HG02610 (cell line): ENCODE measurements at regions not wholly inside any gene's neighbourhood (a gene's known extent, or its start where the extent isn't known, plus 50 kb on each side); places are given as distances from the start of the nearest gene placed in this dataset.

Source experiments
- ATAC-seq: cut with Tn5 transposase; IDR thresholded peaks from one replicate; pipeline ENCODE4 v1.9.1; 2021; ENCODE audit warnings: mild to moderate bottlenecking, moderate library complexity; ENCODE audit not compliant: unreplicated experiment

DNA sequence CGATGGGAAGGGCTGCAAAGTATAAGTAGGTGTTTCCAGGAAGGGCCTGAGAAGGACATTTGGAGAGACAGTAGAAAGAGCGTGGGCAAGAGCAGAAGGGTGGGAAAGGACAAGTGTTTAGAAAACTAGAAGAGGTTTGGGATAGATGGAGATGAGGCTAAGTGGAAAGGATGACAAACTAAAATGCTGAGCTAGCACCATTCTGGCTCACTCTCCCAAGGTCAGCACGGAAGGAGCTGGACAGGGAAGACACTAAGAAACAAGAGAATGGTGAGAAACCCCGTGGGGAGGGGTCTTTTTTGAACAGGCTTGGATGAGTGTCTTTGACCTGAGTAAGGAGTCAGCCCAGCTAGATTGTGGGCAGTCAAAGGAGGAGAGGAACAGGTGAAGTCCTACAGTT is 286.0 kb downstream of the CDK5RAP2 start:
- no peak for ATAC-seq

DNA sequence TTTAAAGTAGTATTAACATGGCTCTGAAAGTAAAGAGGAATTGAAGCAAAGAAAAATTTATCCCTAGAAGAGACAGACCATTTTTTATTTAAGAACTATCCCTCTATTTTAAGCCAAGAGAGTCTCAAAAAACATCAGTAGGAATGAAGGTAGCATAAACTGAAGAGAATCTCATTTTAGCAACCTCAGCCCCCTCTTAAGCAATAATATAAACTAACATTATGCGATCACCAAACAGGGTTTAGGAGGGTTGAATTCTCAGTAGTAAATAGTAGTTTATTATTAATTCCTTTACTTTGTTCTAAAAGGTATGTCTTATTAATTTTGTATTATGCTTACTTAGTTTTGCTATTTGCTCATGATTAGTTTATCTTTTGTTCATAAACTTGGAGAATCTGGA is 287.4 kb downstream of the CDK5RAP2 start:
- no peak for ATAC-seq

- no peak for ATAC-seq
These were observed 288.9 kb downstream of the CDK5RAP2 start for GRCh38 chr9:120291050-120291449.

DNA sequence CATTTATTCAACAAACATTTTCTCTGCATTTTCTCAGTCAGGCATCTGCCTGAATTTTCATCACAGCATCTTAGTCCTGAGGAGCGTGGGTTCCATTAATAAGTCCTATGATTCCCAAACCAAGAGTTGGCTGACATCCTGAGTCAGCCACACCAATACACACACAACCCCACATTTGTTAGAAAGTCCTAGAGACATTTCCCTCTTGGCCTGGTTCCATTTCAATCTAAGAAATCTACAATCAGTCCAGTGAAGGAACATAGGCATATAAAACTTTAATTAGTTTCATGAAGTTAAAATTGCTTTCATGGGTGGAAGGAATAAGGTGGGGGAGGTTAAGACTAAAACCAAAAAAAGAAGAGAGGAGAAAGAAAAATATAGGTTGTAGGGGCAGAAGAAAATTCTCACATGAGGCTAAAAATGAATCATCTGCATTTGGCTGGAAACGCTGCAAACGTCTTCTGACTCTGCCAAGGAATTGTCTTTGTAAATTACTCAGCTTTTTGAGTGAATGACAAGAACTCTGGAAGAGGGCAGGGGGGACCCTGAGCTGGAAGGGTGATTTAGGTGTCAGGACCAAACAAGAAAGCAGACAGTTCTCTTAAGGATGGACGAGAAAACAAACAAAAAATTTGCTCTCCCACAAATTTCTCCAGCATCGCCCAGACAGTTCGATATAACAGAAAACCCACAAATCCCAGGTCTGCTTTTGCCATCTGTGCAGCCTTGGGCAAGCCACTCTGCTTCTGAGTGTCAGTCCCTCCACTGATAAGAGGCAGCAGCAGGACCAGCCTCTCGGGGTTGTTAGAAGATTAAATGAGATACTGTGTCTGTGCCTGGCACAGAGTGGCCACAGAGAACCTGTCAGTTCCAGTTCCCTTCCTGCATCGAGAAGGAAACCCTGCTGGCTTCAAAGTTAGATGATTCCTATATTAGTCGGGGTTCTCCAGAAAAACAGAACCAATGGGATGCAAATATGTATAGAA is 289.7 kb downstream of the CDK5RAP2 start:
- ATAC-seq, result no peak

DNA sequence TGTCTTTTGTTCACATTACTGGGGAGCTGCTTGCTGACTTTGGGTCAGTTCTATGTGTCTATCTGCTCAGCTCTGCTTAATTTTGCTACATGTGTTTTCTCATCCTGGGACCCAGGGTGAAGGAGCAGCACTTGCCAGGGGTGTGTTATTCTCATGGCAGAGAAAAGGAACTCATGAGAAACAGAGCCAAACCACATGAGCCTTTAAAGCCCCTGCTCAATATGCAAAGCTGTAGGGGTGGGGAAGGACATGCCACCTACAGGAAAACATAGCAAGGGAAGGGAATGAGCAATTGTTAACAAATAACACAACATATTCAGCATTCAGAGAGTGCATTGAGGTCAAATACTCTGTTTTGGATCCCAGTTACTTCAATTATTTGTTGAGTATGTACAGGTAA is 290.9 kb downstream of the CDK5RAP2 start:
- ATAC-seq, result no peak

DNA sequence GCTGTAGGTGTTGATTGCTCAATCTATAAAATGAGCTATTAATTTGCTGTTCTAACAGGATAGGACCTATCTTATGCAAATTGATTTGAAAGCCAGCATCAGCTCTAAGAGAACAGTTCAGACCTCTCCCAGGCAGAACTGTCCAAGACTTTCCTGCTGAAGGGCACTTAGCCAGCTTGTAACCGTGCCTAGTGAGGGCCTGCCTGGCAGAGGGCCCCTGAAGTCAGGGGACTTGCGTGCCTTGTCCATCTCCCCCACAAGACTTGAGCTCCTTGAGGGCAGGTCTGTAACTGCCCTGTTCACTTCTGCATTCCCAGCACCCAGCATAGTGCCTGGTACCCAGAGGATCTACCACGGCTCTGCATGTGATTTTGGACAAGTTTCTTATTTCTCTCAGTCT is 293.4 kb downstream of the CDK5RAP2 start:
- ATAC-seq, result no peak

DNA sequence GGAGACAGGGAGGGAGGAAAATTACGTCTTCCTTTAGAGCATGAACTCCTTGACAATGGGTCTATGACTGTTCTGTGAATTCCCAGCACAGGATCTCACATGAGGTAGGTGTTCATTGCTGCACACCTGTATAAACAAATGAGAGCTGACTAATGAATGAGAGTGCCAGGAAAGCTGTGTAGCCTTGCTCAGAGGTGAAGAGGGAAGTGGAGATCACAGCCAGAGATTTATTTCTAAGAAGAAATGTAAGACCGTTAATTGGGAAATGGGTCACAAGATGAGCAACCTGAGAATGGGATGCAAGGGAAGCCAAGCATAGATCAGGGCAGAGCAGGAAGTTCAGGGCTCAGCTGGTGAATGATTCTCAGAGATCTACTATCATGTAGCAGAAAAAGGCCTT is 295.1 kb downstream of the CDK5RAP2 start:
- ATAC-seq, result no peak

DNA sequence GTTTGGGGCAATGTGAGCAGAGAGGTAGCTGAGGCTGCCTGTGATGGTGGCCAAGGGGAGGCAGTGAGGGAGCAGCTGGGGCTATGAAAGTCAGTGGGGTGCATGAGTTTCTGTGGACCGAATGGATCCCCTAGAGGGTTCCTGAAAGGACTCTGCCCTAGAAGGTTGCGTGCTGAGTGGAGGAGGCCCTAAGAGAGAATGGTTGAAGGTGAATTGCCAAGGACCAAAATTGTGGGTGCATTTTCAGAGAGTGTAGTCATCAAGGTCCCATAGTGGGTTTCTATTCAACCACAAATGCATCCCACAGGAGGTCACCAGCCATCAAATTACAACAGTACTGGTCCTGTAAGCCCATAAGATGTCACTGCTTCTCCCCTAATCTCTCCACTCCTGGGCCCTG is 298.3 kb downstream of the CDK5RAP2 start:
- no peak for ATAC-seq

GRCh38 chr9:120267929-120268328 is 312.0 kb downstream of the CDK5RAP2 start:
- ATAC-seq, result no peak

DNA sequence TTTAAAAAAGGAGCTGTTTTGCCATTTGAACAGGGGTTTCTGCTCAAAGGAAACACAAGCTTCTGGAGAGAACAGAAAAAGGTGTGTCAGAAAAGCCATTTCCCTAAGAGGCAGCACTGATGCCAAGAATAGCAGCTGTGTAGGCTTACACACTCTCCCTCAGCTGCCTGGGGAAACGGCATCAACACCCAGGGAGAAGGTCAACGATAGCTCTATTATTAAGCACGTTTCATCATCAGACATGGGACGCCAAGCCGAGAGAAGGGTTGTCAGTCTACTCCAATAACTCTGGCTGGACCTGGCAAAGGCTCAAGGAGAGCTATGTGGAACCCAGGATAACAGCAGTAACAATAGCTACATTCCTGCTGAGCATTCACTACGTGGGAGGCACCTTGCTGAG is 314.2 kb downstream of the CDK5RAP2 start:
- no peak for ATAC-seq

DNA sequence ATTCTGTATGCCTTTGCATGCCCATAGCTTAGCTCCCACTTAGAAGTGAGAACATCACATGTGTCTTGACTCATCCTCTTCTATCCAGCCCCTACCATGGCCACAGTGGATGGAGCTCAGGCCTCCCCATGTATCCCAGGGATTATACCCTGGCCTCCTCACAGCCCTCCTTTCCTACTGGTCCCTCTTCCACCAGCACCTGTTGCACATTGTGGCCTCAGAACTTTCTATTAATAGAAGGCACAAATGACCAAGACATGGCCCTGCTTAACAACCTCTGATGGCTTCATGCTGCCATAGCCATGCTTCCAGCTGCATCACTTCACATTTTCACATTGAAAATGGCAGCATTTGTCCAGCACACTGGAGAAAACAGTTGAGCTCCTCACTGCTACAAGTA is 315.4 kb downstream of the CDK5RAP2 start:
- ATAC-seq, result no peak

DNA sequence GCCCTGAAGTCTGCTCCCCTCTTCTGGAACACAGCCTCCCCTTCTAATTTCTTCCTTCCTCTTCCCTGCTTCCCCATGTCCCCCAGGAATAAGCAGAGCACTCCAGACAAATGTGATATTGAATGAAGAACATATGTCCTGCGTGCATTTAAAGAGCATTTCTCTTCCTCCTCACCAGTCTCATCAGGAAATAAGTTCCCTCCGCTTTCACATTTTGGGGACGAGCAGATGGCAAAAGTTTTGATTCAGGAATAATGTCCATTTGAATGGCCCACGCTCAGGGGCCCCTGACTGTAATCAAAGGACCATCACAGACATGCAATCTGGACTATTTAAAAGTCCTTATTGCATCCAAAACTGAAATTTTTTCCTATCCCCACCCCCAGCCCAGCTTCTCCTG is 316.1 kb downstream of the CDK5RAP2 start:
- ATAC-seq, result no peak

DNA sequence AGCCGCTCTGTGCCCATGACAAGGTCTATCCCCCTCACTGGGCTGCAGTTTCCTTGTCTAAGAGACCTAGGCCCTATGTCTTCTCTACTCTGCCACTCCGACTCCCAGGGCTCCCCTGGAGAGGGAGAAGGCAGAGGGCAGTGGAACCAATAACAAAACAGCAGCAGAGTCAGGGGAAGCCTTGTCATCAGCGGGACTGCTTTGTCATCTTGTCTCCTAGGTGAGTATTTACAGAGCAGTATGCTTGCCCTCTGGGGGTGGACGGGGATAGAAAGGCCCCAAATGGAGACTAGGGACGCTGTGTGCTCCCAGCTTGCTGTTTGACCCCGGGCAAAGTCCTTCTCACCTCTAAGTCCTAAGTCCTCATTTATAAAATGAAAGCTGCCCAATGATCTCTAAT is 318.5 kb downstream of the CDK5RAP2 start:
- ATAC-seq, result no peak

DNA sequence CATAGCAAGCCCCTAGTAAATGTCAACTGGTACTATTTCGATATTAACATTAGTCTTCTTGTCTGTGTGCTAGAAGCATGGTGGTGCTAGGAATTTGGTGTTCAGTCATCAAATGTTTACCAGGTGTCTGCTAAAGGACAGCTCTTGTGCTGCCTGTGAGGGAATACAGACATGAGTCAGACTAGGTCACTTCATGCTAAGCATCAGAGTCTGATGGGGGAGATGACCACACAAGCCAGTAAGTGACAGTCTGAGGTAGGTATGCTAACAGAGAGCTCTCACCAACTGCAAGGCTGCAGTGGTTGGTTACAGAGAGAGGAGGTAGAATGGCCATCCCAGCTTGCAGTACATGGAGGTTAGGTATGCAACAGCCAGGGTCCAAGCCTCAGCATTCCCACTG is 320.9 kb downstream of the CDK5RAP2 start:
- ATAC-seq, result peak; percentile 47

DNA sequence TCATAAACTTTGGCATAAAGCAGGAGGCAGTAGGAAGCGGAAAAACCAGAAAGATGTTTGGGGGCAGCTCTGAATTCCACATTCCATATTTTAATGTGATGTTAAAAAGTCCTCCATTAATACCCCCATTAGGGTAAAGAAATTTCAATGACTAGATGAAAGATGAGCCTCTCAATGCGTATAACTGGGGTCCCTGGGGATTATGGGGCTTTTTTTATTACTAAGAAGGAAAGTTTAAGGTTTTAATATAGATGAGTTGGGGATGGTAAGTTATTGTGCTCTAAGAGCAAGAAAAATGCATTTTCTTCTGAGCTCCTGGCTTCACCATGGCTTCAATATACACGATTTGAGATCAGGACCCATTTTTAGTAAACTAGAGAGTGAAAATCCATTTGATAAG is 321.9 kb downstream of the CDK5RAP2 start:
- ATAC-seq, result no peak

- no peak for ATAC-seq
These were observed 322.5 kb downstream of the CDK5RAP2 start for GRCh38 chr9:120257483-120257882.

- no peak for ATAC-seq
These were observed 323.8 kb downstream of the CDK5RAP2 start for GRCh38 chr9:120256146-120256545.

DNA sequence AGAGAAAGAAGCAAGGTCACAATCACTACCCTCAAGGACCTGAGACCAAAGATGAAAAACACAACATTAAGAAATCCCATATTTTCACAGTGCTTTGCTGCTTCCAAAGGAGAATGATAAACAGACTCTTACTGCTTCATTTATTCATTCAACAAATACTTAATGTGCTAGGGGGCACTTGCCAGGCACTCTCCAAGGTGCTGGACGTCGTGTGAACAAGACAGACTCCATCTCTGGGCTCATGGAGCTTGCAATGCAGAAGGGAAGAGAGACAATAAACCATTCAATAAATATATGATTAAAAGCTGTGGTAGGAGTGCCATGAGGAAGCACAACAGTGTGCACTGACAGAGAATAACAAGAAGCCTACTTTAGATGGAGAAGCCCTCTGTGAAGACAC is 327.7 kb downstream of the CDK5RAP2 start:
- no peak for ATAC-seq

GRCh38 chr9:120242116-120242811 is 337.7 kb downstream of the CDK5RAP2 start:
- no peak for ATAC-seq

DNA sequence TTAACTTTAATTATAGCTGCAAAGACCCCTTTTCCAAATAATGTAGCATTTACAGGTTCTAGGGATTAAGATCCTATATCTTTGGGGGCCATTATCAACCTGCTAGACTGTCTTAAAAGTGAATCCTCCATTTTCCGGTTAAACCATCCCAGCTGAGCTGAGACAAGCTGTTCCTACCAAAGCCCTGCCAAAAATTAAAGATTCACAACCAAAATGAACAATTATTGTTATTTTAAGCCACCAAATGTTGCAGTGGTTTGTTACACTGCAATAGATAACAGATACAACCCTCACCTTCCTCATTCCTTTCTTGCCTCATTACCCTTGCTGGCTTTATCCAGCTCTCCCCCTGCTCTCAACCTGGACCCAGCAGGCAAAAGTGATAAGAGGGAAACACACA is 343.4 kb downstream of the CDK5RAP2 start:
- ATAC-seq, result no peak

DNA sequence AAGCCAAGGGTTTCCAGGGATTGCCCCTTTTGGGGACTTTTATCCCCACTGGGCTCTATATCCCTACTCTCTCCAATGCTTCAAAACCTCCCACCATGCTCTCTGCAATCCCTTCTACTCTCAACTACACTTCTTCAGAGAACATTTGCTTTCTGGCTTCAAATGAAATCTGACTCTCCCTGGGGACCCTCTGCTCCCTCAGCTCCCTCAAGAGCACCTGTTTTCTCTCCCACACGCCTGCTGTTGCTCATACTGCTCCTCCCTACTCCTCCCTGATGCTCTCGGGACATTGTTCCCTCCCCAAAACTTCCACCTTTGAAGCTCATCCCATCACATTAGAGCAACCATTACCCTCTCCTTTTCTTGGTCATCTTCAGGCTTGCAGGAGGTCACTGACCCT is 344.9 kb downstream of the CDK5RAP2 start:
- ATAC-seq, result no peak

DNA sequence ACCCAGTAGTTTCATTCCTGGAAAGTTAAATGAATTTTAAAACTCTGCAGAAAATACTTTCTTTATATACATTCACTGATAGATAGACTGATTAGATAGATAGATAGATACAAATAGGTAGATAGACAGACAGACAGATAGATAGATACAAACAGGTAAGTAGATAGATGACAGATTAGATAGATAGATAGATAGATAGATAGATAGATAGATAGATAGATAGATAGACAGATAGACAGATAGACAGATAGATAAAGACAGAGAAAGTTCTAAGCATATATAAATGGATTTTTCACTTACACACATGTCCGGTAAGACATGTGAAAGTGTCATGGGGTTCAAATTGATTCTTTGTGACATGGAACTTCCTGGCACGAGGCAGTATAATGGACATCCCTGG is 349.7 kb downstream of the CDK5RAP2 start:
- no peak for ATAC-seq
